H1 (cell line): ENCODE measurements at regions not wholly inside any gene's neighbourhood (a gene's known extent, or its start where the extent isn't known, plus 50 kb on each side); places are given as distances from the start of the nearest gene placed in this dataset.

Experiments
- CBX8 ChIP-seq: fragments of 300-800, 300-1000 bp; sonication (generic); IDR thresholded peaks from 2 replicates; pipeline ENCODE4 v1.7.1; 2016; ENCODE audit warnings: low read depth, low read length, borderline replicate concordance
- CHD7 ChIP-seq: fragments of 300-600 bp; sonication (generic); IDR thresholded peaks from 2 replicates; pipeline ENCODE4 v1.7.1; 2012; ENCODE audit warnings: low read length, moderate library complexity, mild to moderate bottlenecking, inconsistent platforms; ENCODE audit not compliant: insufficient replicate concordance
- FOSL1 ChIP-seq: IDR thresholded peaks from 2 replicates; pipeline ENCODE4 v1.6.1; 2011; ENCODE audit warnings: mild to moderate bottlenecking, low read depth, low read length, moderate library complexity; ENCODE audit not compliant: insufficient read depth
- GTF2F1 ChIP-seq: IDR thresholded peaks from 2 replicates; pipeline ENCODE4 v1.6.1; 2012; ENCODE audit warnings: low read depth, low read length, improper control_type of control experiment, borderline replicate concordance
- NRF1 ChIP-seq: IDR thresholded peaks from 2 replicates; pipeline ENCODE4 v1.6.1; 2011; ENCODE audit warnings: mild to moderate bottlenecking, low read depth, low read length, improper control_type of control experiment
- PHF8 ChIP-seq: fragments of 200-600 bp; sonication (generic); conservative IDR thresholded peaks from 2 replicates; pipeline ENCODE4 v1.7.1; 2012; ENCODE audit warnings: low read depth, mild to moderate bottlenecking, inconsistent platforms, low read length, moderate library complexity
- RXRA ChIP-seq: IDR thresholded peaks from 2 replicates; pipeline ENCODE4 v1.6.1; 2011; ENCODE audit warnings: low read depth, mild to moderate bottlenecking, low read length, moderate library complexity; ENCODE audit not compliant: insufficient read depth
- TEAD4 ChIP-seq: IDR thresholded peaks from 2 replicates; pipeline ENCODE4 v1.6.1; 2012; ENCODE audit warnings: low read depth, low read length, inconsistent platforms, mixed read lengths

DNA sequence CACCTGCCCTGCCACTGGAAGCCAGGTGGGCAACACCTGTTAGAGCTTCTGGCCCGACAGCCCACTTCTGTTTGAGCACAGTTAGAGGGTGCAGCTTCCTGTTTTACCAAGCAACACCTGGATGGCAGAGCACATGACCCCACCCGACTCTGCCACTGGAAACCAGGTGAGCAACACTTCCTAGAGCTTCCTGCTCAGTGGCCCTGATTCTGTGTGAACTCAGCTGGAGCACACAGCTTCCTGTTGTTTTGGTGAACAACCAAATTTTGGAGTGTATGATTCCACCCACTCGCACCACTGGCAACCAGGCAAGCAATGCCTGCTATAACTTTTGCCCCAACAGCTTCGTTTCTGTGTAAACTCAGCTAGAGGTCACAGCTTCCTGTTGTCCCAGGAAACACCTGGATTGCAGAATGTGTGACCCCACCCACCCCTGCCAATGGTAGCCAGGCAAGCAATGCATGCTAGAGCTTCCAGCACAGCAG is 163.8 kb upstream of the KLF8 start (continued):
- TF ChIP-seq CHD7, result no peak
- no peak for TF ChIP-seq TEAD4
- no peak for TF ChIP-seq FOSL1
- no peak for TF ChIP-seq NRF1
- TF ChIP-seq RXRA, result no peak
- TF ChIP-seq GTF2F1, result no peak
- no peak for TF ChIP-seq CBX8
- no peak for TF ChIP-seq PHF8
